ENCODE measurements at regions not wholly inside any gene's neighbourhood (a gene's known extent, or its start where the extent isn't known, plus 50 kb on each side); places are given as distances from the start of the nearest gene placed in this dataset.
"Not testable (repeated sequence)": the region's sequence is repeated elsewhere in the genome, so short reads cannot be mapped to it uniquely, and the experiment has no call there.

DNA sequence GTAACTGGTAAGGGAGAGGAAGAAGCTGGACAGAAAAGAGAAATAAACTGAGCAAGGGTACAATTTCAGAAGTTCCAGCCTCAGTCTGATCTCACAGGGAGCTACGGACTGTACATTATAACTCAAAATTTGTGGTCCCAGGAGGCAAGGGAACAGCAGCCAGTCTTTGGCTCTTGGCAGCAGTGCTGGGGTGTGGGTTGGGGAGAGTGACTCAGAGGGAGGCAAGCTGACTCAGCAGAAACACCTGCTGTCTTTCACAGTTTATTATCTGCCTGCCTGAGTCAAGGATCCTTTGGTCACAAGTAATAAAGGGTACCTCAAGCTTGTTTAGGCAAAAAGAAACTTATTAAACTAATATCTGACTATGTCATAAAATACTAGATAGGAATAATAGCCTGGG, 73.5 kb upstream of the KIF2B start:
- POLR2A ChIA-PET, result no interaction called here
- no peaks in the 10 kb centered on the region for H3K9me2 ChIP-seq
- no peak overlapping the region for H3K4me3 ChIP-seq (ENCODE audit: low read depth in 2 of 2, low read length in 1 of 2)
- no peaks in the 10 kb centered on the region for H3K4me1 ChIP-seq (ENCODE audit: control insufficient read depth in 1 of 2, insufficient read depth in 2 of 2, low read depth in 1 of 2, low read length in 1 of 2)
- H3K27ac ChIP-seq (ENCODE audit: low read depth in 2 of 2, low read length in 1 of 2), result no peak overlapping the region
- H2AFZ ChIP-seq (ENCODE audit: low read depth), result peak overlapping the region; percentile 6; the same call in 1 of the 2 replicates
- no peak overlapping the region for H3K9ac ChIP-seq
- CTCF ChIA-PET, result no interaction called here
- no peaks in the 10 kb centered on the region for H3K79me2 ChIP-seq (ENCODE audit: insufficient read depth)
- WGBS (ENCODE audit: low lambda C conversion rate), result 29% methylated on average over 1 of the region's 1 CpG
- no peaks in the 10 kb centered on the region for H3K36me3 ChIP-seq (replicated peaks in 1 of 2; ENCODE audit: control insufficient read depth in 1 of 2, insufficient read depth in 2 of 2, low read length in 1 of 2)
- H3F3A ChIP-seq (replicated peaks; ENCODE audit: insufficient read depth), result no peaks in the 10 kb centered on the region
- no peaks in the 10 kb centered on the region for H3K27me3 ChIP-seq (ENCODE audit: insufficient read depth)
- no peak for TF ChIP-seq POLR2AphosphoS5 (IDR thresholded peaks at IDR 0.05; ENCODE audit: low read depth, low read length)
- TF ChIP-seq, protein P1, sequence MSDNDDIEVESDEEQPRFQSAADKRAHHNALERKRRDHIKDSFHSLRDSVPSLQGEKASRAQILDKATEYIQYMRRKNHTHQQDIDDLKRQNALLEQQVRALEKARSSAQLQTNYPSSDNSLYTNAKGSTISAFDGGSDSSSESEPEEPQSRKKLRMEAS (IDR thresholded peaks at IDR 0.05; ENCODE audit: low read depth), result no peak
- TF ChIP-seq, protein P2, sequence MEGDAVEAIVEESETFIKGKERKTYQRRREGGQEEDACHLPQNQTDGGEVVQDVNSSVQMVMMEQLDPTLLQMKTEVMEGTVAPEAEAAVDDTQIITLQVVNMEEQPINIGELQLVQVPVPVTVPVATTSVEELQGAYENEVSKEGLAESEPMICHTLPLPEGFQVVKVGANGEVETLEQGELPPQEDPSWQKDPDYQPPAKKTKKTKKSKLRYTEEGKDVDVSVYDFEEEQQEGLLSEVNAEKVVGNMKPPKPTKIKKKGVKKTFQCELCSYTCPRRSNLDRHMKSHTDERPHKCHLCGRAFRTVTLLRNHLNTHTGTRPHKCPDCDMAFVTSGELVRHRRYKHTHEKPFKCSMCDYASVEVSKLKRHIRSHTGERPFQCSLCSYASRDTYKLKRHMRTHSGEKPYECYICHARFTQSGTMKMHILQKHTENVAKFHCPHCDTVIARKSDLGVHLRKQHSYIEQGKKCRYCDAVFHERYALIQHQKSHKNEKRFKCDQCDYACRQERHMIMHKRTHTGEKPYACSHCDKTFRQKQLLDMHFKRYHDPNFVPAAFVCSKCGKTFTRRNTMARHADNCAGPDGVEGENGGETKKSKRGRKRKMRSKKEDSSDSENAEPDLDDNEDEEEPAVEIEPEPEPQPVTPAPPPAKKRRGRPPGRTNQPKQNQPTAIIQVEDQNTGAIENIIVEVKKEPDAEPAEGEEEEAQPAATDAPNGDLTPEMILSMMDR (IDR thresholded peaks at IDR 0.05), result no peak
- TF ChIP-seq GABPA (IDR thresholded peaks at IDR 0.05; ENCODE audit: low read depth), result no peak
- TF ChIP-seq SMC3 (IDR thresholded peaks at IDR 0.05; ENCODE audit: low read depth, low read length), result no peak
- TF ChIP-seq MEF2A (IDR thresholded peaks at IDR 0.05; ENCODE audit: borderline replicate concordance, low read depth), result no peak
- TF ChIP-seq TCF12 (IDR thresholded peaks at IDR 0.05), result no peak
- TF ChIP-seq NFIC (IDR thresholded peaks at IDR 0.05; ENCODE audit: borderline replicate concordance), result no peak
- no peak for TF ChIP-seq JUND (IDR thresholded peaks at IDR 0.05)
- TF ChIP-seq, protein P3, sequence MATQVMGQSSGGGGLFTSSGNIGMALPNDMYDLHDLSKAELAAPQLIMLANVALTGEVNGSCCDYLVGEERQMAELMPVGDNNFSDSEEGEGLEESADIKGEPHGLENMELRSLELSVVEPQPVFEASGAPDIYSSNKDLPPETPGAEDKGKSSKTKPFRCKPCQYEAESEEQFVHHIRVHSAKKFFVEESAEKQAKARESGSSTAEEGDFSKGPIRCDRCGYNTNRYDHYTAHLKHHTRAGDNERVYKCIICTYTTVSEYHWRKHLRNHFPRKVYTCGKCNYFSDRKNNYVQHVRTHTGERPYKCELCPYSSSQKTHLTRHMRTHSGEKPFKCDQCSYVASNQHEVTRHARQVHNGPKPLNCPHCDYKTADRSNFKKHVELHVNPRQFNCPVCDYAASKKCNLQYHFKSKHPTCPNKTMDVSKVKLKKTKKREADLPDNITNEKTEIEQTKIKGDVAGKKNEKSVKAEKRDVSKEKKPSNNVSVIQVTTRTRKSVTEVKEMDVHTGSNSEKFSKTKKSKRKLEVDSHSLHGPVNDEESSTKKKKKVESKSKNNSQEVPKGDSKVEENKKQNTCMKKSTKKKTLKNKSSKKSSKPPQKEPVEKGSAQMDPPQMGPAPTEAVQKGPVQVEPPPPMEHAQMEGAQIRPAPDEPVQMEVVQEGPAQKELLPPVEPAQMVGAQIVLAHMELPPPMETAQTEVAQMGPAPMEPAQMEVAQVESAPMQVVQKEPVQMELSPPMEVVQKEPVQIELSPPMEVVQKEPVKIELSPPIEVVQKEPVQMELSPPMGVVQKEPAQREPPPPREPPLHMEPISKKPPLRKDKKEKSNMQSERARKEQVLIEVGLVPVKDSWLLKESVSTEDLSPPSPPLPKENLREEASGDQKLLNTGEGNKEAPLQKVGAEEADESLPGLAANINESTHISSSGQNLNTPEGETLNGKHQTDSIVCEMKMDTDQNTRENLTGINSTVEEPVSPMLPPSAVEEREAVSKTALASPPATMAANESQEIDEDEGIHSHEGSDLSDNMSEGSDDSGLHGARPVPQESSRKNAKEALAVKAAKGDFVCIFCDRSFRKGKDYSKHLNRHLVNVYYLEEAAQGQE (IDR thresholded peaks at IDR 0.05; ENCODE audit: low read depth, low read length), result no peak
- H3K9me3 ChIP-seq, result no peaks in the 10 kb centered on the region
- no peak for DNase-seq
- no peaks in the 10 kb centered on the region for H4K20me1 ChIP-seq (ENCODE audit: insufficient read depth)
- H3K4me2 ChIP-seq, result no peak overlapping the region

DNA sequence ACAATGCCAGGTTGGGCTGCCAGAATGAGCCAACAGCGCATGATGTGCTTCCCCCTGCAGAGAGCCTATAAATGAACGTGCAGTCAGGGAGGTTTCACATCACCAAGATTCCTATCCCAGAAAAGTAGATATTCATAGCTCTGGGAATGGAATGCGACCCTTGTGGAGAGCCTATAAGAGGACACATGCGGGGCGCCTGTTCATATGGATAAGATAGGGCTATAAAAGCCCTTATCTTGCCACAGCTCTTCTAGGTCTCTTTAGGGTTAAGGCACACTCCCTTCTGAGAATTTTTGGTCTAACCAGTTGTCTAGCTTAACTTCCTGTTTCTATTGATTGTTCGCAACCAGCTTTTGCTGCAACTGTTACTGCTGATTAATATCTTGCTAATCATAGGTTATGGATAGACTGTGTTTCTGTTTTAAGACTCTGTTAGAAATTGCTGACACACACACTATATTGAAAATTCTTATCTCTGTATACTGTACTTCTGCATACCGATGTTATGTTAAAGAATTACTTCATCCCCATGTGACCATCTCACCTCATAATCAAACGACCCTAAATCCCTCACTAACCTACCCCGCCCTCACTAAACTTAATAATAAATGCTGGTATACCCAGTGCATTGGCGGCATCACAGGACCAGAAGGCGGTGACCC, 74.4 kb upstream of the KIF2B start:
- H3K9ac ChIP-seq; H3F3A ChIP-seq (replicated peaks; ENCODE audit: insufficient read depth); H2AFZ ChIP-seq (ENCODE audit: low read depth); H3K4me1 ChIP-seq (ENCODE audit: control insufficient read depth in 1 of 2, insufficient read depth in 2 of 2, low read depth in 1 of 2, low read length in 1 of 2); DNase-seq; POLR2A ChIA-PET; H3K9me2 ChIP-seq; CTCF ChIA-PET; H3K79me2 ChIP-seq (ENCODE audit: insufficient read depth); H3K27ac ChIP-seq (ENCODE audit: low read depth in 2 of 2, low read length in 1 of 2); H3K4me3 ChIP-seq (ENCODE audit: low read depth in 2 of 2, low read length in 1 of 2); H4K20me1 ChIP-seq (ENCODE audit: insufficient read depth); H3K4me2 ChIP-seq; H3K27me3 ChIP-seq (ENCODE audit: insufficient read depth); H3K9me3 ChIP-seq; H3K36me3 ChIP-seq (replicated peaks in 1 of 2; ENCODE audit: control insufficient read depth in 1 of 2, insufficient read depth in 2 of 2, low read length in 1 of 2): not testable (repeated sequence)
- 53% methylated on average over 11 of the region's 11 CpGs for WGBS (ENCODE audit: low lambda C conversion rate)
